ENCODE measurements at regions not wholly inside any gene's neighbourhood (a gene's known extent, or its start where the extent isn't known, plus 50 kb on each side); places are given as distances from the start of the nearest gene placed in this dataset.
A peak's percentile ranks its signal among the peaks of the same experiment; 100 is the strongest.

DNA sequence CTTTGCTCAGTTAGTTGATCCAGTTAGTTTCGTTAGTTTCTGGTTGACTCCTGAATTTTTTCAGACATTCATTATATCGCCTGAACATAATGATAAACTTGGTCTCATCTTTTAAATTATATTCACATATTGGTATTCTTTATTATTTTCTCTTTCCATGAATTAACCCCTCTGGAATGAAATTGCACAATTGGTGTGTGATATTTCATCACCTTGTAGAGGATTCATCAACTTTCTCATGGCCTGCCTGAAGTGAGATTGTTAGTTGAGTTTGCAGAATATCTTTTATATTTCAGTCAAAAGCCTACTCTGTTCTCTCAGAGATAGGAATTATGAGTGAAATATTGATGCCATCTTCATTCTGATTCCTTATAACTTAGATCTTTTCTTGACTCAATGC, 1160.6 kb upstream of the AGA start:
- Histone ChIP-seq H3K27ac (ENCODE audit: low read depth, low read length) (no peak overlapping the region), H3K36me3 (ENCODE audit: control insufficient read depth in 1 of 2, insufficient read depth in 2 of 2, low read length in 2 of 2) (no peaks in the 10 kb centered on the region), H3K4me1 (ENCODE audit: control insufficient read depth in 1 of 2, insufficient read depth in 2 of 2, low read length in 2 of 2) (no peaks in the 10 kb centered on the region), H3K9me3 (ENCODE audit: control insufficient read depth in 1 of 2, insufficient read depth in 1 of 2, low read depth in 1 of 2, low read length in 2 of 2) (no peaks in the 10 kb centered on the region), H4K20me1 (ENCODE audit: insufficient read depth) (no peaks in the 10 kb centered on the region), H3K27me3 (ENCODE audit: insufficient read depth, low read length) (no peaks in the 10 kb centered on the region), H3K4me2 (ENCODE audit: low read length) (no peak overlapping the region), H3K4me3 (replicated peaks in 1 of 2; ENCODE audit: low read depth in 1 of 2, low read length in 2 of 2) (no peak overlapping the region), H2AFZ (ENCODE audit: low read depth, low read length, poor library complexity, severe bottlenecking) (no peak overlapping the region), H3K9ac (ENCODE audit: low read length) (no peak overlapping the region), H3K79me2 (ENCODE audit: insufficient read depth, low read length) (no peaks in the 10 kb centered on the region), H3K9me2 (ENCODE audit: insufficient read depth) (no peaks in the 10 kb centered on the region)
- ATAC-seq (no peak), DNase-seq (ENCODE audit: low read depth, low spot score) (no peak)
- ChIA-PET POLR2A (no interaction called here), RAD21 (ENCODE audit: low non-redundant PET in 1 of 2, low total read pairs in 2 of 2, uncharacterized antibody in 2 of 2, unreplicated experiment in 2 of 2) (no interaction called here), CTCF (no interaction called here)
- BruUV-seq (replicated peaks), result no TSS peak
- intact Hi-C loops (cut with micrococcal nuclease), result no loop called here
- no peak for TF ChIP-seq POLR2A (IDR thresholded peaks at IDR 0.05; ENCODE audit: borderline replicate concordance, extremely low read depth, insufficient read depth, insufficient read length)
- no peak for TF ChIP-seq POLR2AphosphoS5 (IDR thresholded peaks at IDR 0.05; ENCODE audit: low read depth, low read length)
- TF ChIP-seq CEBPB (IDR thresholded peaks at IDR 0.05; ENCODE audit: low read depth), result peak; percentile 40; the same call in 1 of the 2 replicates
- TF ChIP-seq FOSL1 (IDR thresholded peaks at IDR 0.05; ENCODE audit: low read depth), result no peak

DNA sequence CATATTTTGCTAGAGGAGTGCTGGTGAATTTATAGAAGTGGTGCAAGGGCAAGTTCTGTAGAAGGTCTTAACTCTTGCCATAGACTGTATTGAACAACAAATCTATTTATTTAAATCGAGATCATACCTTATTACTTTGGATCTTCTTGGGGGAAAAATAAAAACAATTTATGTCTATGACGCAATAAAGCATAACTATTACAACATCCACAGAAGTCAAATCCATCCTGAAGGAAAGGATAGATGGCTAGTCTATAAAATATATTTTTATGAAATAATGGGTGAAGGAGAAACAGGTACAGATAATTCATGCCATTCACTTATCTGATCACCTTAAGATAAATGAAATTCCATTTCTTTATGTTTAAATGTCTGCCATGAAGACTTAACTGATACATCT, 1168.8 kb upstream of the AGA start:
- Histone ChIP-seq H3K36me3 (ENCODE audit: control insufficient read depth in 1 of 2, insufficient read depth in 2 of 2, low read length in 2 of 2) (no peaks in the 10 kb centered on the region), H3K4me2 (ENCODE audit: low read length) (no peak overlapping the region), H3K4me1 (ENCODE audit: control insufficient read depth in 1 of 2, insufficient read depth in 2 of 2, low read length in 2 of 2) (no peaks in the 10 kb centered on the region), H3K9me3 (ENCODE audit: control insufficient read depth in 1 of 2, insufficient read depth in 1 of 2, low read depth in 1 of 2, low read length in 2 of 2) (no peaks in the 10 kb centered on the region), H4K20me1 (ENCODE audit: insufficient read depth) (no peaks in the 10 kb centered on the region), H3K27ac (ENCODE audit: low read depth, low read length) (no peak overlapping the region), H3K27me3 (ENCODE audit: insufficient read depth, low read length) (no peaks in the 10 kb centered on the region), H3K9me2 (ENCODE audit: insufficient read depth) (no peaks in the 10 kb centered on the region), H3K79me2 (ENCODE audit: insufficient read depth, low read length) (no peaks in the 10 kb centered on the region), H2AFZ (ENCODE audit: low read depth, low read length, poor library complexity, severe bottlenecking) (no peak overlapping the region), H3K4me3 (replicated peaks in 1 of 2; ENCODE audit: low read depth in 1 of 2, low read length in 2 of 2) (no peak overlapping the region), H3K9ac (ENCODE audit: low read length) (no peak overlapping the region)
- no TSS peak for BruUV-seq (replicated peaks)
- intact Hi-C loops (cut with micrococcal nuclease), result no loop called here
- ChIA-PET CTCF (no interaction called here), POLR2A (no interaction called here), RAD21 (ENCODE audit: low non-redundant PET in 1 of 2, low total read pairs in 2 of 2, uncharacterized antibody in 2 of 2, unreplicated experiment in 2 of 2) (no interaction called here)
- TF ChIP-seq MAX (IDR thresholded peaks at IDR 0.05), result no peak
- peak; percentile 35; the same call in 1 of the 2 replicates for TF ChIP-seq CEBPB (IDR thresholded peaks at IDR 0.05; ENCODE audit: low read depth)
- DNase-seq (ENCODE audit: low read depth, low spot score), result no peak
- no peak for ATAC-seq

All from HCT116 (cell line).